ENCODE measurements at regions not wholly inside any gene's neighbourhood (a gene's known extent, or its start where the extent isn't known, plus 50 kb on each side); places are given as distances from the start of the nearest gene placed in this dataset.
A peak's percentile ranks its signal among the peaks of the same experiment; 100 is the strongest.
"Not testable (repeated sequence)": the region's sequence is repeated elsewhere in the genome, so short reads cannot be mapped to it uniquely, and the experiment has no call there.

DNA sequence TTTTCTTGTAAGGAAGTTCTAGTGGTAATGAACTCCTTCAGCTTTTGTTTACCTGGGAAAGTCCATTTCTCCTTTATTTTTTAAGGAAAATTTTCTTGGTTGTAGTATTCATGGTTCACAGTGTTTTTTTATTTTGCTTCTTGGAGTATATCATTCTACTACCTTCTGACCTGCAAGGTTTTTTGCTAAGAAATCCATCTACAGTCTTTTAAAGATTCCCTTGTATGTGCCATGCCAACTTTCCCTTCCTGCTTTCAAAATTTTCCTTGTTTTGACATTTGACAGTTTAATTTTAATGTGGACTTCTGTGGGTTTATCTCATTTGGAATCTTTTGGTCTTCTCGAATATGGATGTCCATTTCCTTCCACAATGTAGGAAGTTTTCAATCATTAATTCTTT lies 855.6 kb downstream of the TBC1D32 start:
- no peak for DNase-seq

DNA sequence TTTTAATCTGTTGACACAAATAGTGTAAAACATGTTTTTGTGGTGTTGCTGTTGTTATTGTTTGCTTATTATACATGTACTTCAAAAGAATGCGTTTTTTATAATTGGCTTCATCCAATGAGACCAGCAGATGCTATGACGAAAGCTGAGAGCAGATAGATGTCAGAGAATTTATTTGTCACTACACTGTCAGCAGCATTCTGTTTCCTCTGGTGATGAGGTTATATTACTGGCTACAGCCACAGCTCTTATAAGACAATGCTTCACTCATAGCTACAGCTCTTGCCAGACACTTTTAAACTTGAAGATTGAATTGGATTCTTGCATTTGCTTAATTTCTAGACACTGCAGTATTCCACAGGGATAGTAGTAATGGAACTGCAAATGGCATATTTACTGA lies 860.5 kb downstream of the TBC1D32 start:
- DNase-seq = no peak

- DNase-seq = no peak
These were observed 865.8 kb downstream of the TBC1D32 start for GRCh38 chr6:120468486-120468885.

- peak; percentile 1 for DNase-seq
These were observed 882.8 kb downstream of the TBC1D32 start for GRCh38 chr6:120451508-120451907.

GRCh38 chr6:120447605-120448004 lies 886.7 kb downstream of the TBC1D32 start:
- DNase-seq = no peak

DNA sequence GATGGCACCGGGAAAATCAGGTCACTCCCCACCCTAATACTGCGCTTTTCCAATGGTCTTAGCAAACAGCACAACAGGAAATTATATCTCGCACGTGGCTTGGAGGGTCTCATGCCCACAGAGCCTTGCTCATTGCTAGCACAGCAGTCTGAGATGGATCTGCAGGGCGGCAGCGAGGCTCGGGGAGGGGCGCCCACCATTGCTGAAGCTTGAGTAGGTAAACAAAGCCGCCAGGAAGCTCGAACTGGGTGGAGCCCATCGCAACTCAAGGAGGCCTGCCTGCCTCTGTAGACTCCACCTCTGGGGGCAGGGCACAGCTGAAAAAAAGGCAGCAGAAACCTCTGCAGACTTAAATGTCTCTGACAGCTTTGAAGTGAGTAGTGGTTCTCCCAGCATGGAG lies 901.4 kb downstream of the TBC1D32 start:
- DNase-seq = not testable (repeated sequence)

DNA sequence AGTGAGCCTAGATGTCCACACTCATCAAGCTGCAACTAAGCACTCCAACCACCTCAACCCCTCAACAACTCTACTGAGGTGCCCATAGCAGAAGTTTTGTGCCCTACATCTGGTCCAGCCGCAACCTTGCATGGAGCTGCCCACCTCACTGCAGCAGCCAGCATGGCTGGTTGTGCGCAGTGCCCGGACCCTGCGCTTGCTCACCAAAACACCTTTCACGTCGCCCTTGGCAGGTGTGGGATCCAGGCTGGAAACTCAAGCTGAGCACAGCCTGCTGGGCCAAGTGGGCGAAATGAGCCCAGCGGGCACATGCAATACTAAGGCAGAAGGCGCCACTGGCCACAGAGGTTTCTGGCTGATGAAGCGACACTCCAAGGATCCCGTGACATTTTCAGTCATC lies 902.4 kb downstream of the TBC1D32 start:
- no peak for DNase-seq

GRCh38 chr6:120411394-120411793 lies 922.9 kb downstream of the TBC1D32 start:
- no peak for DNase-seq

GRCh38 chr6:120410586-120410985 lies 923.7 kb downstream of the TBC1D32 start:
- DNase-seq = no peak

- DNase-seq = no peak
These were observed 926.6 kb downstream of the TBC1D32 start for GRCh38 chr6:120407696-120408095.

GRCh38 chr6:120405947-120406346 lies 928.3 kb downstream of the TBC1D32 start:
- DNase-seq = no peak

GRCh38 chr6:120395784-120396183 lies 938.5 kb downstream of the TBC1D32 start:
- no peak for DNase-seq

DNA sequence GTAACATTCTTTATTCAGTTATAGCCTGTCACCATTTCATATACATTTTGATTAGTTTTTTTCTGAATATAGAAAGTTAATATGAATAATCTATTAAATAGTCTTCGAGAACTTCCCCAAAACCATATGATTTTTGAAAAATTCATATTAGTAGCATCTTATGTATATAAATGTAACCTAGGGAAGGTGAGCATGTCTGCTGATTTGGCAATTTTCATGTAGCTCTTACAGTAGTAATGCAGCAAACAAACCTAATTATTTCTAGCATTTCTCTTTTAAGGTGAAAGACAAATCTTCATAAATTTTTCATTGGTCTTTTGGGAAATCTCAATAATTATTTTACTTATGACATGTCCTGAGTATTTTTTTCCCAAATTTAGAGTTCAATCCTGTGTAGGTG lies 939.0 kb downstream of the TBC1D32 start:
- no peak for DNase-seq

- peak; percentile 2 for DNase-seq
These were observed 941.3 kb downstream of the TBC1D32 start for GRCh38 chr6:120392941-120393340.

- peak; percentile 32 for DNase-seq
These were observed 949.6 kb downstream of the TBC1D32 start for GRCh38 chr6:120384671-120385070.

DNA sequence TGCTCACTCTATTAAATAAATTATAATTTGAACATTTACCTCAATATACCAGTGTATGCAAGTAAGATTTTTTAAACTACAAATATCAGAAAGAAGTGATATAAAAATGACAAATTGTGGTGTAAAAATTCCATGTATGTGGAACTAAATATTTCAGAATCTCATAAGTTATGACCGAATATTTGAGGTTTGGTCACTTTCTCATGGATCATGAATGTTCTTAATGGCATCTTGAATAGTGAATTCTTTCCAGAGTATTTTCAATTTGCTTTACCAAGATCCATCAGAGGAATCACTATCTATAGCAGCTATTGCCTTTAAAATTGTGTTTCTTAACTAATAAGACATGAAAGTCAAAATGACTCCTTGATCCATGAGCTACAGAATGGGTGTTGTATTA lies 950.6 kb downstream of the TBC1D32 start:
- DNase-seq = no peak

- no peak for DNase-seq
These were observed 955.6 kb downstream of the TBC1D32 start for GRCh38 chr6:120378582-120379220.

DNA sequence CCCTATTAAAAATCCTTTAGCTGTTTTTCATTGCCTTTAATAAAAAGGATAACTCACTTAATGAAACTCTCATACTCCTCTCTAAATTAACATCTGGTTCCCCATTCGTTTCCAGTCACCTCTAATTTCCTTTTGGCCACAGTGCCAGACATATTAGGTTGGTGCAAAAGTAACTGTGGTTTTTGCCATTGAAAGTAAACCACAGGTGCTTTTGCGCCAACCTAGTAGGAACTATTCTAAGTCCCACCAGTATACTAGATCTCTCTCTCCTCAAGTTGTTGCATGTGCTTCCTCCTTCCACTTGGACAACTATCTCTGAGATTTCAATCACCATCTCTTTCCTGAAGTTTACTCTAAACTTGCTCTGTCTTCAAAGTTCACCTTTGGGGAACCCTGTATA lies 961.1 kb downstream of the TBC1D32 start:
- DNase-seq = no peak

- no peak for DNase-seq
These were observed 970.9 kb downstream of the TBC1D32 start for GRCh38 chr6:120363429-120363828.

DNA sequence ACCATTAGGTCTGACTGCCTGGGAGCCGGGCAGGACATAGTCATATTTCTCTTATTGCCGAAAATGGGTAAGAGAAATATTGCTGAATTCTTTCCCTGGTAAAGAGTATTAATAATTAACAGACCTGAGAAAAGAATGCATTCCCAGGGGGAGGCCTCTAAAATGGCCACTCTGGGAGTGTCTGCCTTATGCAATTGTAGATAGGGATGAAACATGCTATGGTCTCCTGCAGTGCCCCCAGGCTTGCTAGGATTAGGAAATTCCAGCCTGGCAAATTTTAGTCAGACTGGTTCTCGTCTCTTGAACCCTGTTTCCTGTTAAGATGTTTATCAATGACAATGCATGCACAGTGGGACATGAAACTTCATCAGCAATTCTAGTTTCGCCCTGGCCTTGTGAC lies 975.7 kb downstream of the TBC1D32 start:
- DNase-seq = not testable (repeated sequence)

DNA sequence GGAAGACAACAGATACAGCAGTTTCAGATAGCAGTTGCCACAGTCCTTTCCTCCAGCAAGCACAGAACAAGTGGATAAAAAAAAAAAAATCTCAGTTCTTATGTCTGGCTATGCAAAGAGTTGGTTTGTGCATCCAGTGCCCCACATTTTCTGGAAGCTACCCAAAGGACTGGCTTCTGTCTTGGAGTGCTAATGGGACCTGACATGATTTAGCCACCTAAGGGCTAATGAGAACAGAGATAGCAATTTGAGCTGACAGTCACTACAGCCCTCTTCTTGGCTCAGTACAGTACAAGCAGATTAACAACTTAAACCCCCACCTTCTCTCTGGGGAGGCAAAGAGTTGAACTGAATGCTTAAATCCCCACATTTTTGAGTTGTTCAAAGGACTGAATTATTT lies 976.8 kb downstream of the TBC1D32 start:
- DNase-seq = no peak

DNA sequence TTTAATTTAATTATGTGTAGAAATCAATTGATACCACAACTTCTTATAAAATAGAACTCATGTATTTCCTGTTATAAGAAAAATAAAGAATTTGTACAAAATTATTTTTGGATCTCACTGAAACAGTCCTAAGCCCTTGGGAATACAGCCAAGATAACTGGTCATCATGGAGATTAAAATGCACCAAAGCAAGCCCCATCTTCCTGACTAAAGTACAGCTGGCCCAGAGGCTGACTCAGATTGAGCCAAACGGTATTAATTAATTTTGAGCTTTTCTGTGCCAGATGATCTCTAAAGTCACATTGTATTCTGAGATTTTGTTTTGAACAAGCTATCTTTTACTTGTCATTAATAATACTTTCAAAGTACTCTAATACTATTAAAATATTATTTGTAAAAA lies 978.5 kb downstream of the TBC1D32 start:
- no peak for DNase-seq

GRCh38 chr6:120354452-120355098 lies 979.7 kb downstream of the TBC1D32 start:
- no peak for DNase-seq

DNA sequence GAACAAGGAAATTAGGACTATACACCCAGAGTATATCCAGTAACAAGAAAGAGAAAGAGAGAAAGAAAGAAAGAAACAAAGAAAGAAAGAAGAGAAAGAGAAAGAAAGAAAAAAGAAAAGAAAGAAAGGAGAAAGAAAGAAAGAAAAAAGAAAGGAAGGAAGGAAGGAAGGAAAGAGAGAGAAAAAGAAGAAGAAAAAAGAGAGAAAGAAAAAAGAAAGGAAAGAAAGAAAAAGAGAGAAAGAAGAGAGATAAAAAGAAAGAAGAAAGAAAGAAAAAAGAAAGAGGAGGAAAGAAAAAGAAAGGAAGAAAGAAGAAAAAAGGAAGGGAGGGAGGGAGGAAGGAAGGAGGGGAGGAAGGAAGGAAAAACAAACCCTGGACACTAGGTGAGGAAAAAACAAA lies 981.8 kb downstream of the TBC1D32 start:
- DNase-seq = no peak

GRCh38 chr6:120348926-120349325 lies 985.4 kb downstream of the TBC1D32 start:
- no peak for DNase-seq

Data from NCI-H226 (cell line).